Esophagus muscularis mucosa (tissue), 4 donors: ENCODE measurements at regions not wholly inside any gene's neighbourhood (a gene's known extent, or its start where the extent isn't known, plus 50 kb on each side); places are given as distances from the start of the nearest gene placed in this dataset.

ENCODE experiments used
- CTCF ChIP-seq, 3 experiments: fragments of 200-600 bp in 2 of 3; fragments of 450-650 bp in 1 of 3; sonication (generic) in 2 of 3; IDR thresholded peaks; one replicate each; pipeline ENCODE4 v1.5.1; 2017 to 2019; ENCODE audit warnings: antibody characterized with exemption in 3 of 3, mild to moderate bottlenecking in 2 of 3, moderate library complexity in 1 of 3
- EP300 ChIP-seq: sonication (generic); formaldehyde crosslinking; IDR thresholded peaks from one replicate; pipeline ENCODE4 v1.6.1; 2017; ENCODE audit warnings: antibody characterized with exemption
- POLR2A ChIP-seq: fragments of 450-650 bp; IDR thresholded peaks from one replicate; pipeline ENCODE4 v1.6.1; 2017; ENCODE audit warnings: antibody characterized with exemption, moderate library complexity, mild to moderate bottlenecking, low read depth
- POLR2AphosphoS5 ChIP-seq, 2 donors: sonication (generic); formaldehyde crosslinking; IDR thresholded peaks; one replicate each; pipeline ENCODE4 v1.6.1; 2017; ENCODE audit warnings: antibody characterized with exemption in 2 of 2

- TF ChIP-seq POLR2A (no peak), CTCF (IDR thresholded peaks at IDR 0.05) (no peak), EP300 (no peak), POLR2AphosphoS5 (IDR thresholded peaks at IDR 0.05) (no peak)
These were observed 151.5 kb downstream of the ZNF737 start for GRCh38 chr19:20414120-20414519.
